ENCODE measurements at regions not wholly inside any gene's neighbourhood (a gene's known extent, or its start where the extent isn't known, plus 50 kb on each side); places are given as distances from the start of the nearest gene placed in this dataset.

GRCh38 chr14:98890556-98891340 is 381.2 kb downstream of the BCL11B start:
- FAIRE-seq (no peak), DNase-seq (ENCODE audit: insufficient read length, low spot score) (no peak)
- no peak for TF ChIP-seq CTCF (IDR thresholded peaks at IDR 0.05; ENCODE audit: insufficient read depth, missing control alignments)

GRCh38 chr14:98893675-98894074 is 378.3 kb downstream of the BCL11B start:
- FAIRE-seq = no peak
- no peak for TF ChIP-seq CTCF (IDR thresholded peaks at IDR 0.05; ENCODE audit: insufficient read depth, missing control alignments)
- no peak for DNase-seq (ENCODE audit: insufficient read length, low spot score)

- TF ChIP-seq CTCF (IDR thresholded peaks at IDR 0.05; ENCODE audit: insufficient read depth, missing control alignments) = no peak
- FAIRE-seq (no peak), DNase-seq (ENCODE audit: insufficient read length, low spot score) (no peak)
These were observed 377.4 kb downstream of the BCL11B start for GRCh38 chr14:98894600-98894999.

- DNase-seq (ENCODE audit: insufficient read length, low spot score) (no peak), FAIRE-seq (no peak)
- no peak for TF ChIP-seq CTCF (IDR thresholded peaks at IDR 0.05; ENCODE audit: insufficient read depth, missing control alignments)
These were observed 375.5 kb downstream of the BCL11B start for GRCh38 chr14:98896449-98896848.

GRCh38 chr14:98897605-98898309 is 374.2 kb downstream of the BCL11B start:
- TF ChIP-seq CTCF (IDR thresholded peaks at IDR 0.05; ENCODE audit: insufficient read depth, missing control alignments) = no peak
- FAIRE-seq (no peak), DNase-seq (ENCODE audit: insufficient read length, low spot score) (no peak)

GRCh38 chr14:98899441-98899840 is 372.6 kb downstream of the BCL11B start:
- TF ChIP-seq CTCF (IDR thresholded peaks at IDR 0.05; ENCODE audit: insufficient read depth, missing control alignments) = no peak
- FAIRE-seq (no peak), DNase-seq (ENCODE audit: insufficient read length, low spot score) (no peak)

DNA sequence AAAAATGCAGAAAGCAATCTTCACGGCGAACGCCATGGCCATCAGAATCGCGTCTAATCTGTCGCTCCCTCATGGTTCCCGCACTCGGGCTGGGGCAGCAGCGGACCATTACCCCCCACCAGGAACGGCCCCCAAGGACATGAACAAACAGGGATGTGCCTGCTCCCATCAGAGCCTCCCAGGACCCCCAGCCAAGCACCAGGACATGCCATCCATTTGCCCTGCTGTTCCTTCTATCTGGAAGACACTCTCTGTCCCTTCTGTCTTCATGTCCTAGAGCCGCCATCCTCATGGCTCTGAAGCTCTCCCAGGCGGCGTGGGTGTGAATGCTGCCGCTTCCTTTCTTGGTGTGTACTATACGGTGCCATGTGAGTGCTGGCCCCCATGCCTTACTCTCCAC is 371.8 kb downstream of the BCL11B start:
- no peak for FAIRE-seq

More for the DNA sequence above, 371.8 kb downstream of the BCL11B start:
- DNase-seq (ENCODE audit: insufficient read length, low spot score) = no peak
- TF ChIP-seq CTCF (IDR thresholded peaks at IDR 0.05; ENCODE audit: insufficient read depth, missing control alignments) = no peak
